SU-DHL-6 (cell line): ENCODE measurements at regions not wholly inside any gene's neighbourhood (a gene's known extent, or its start where the extent isn't known, plus 50 kb on each side); places are given as distances from the start of the nearest gene placed in this dataset.

Source experiments
- CTCF ChIP-seq: fragments of 200-600 bp; sonication (generic); IDR thresholded peaks from one replicate; pipeline ENCODE4 v1.5.1; 2017; ENCODE audit warnings: antibody characterized with exemption, mild to moderate bottlenecking, low read length, moderate library complexity; ENCODE audit not compliant: insufficient read depth, poor library complexity, severe bottlenecking
- EZH2phosphoT487 ChIP-seq: fragments of 200-600 bp; sonication (generic), shearing (Covaris generic); conservative IDR thresholded peaks from 2 replicates; pipeline ENCODE4 v1.6.1; 2018; ENCODE audit warnings: mild to moderate bottlenecking, antibody characterized with exemption, low read length, moderate library complexity, mixed read lengths

- no peak for TF ChIP-seq CTCF
- no peak for TF ChIP-seq EZH2phosphoT487
Observed at GRCh38 chr2:239629926-239630617, 229.3 kb upstream of the HDAC4 start.
